GM19372 (cell line): ENCODE measurements at regions not wholly inside any gene's neighbourhood (a gene's known extent, or its start where the extent isn't known, plus 50 kb on each side); places are given as distances from the start of the nearest gene placed in this dataset.

Source experiments
- ATAC-seq: cut with Tn5 transposase; IDR thresholded peaks from one replicate; pipeline ENCODE4 v1.9.1; 2021; ENCODE audit warnings: mild to moderate bottlenecking, low read depth, moderate library complexity; ENCODE audit not compliant: unreplicated experiment

- no peak for ATAC-seq
Observed at GRCh38 chr4:163582703-163583102, 88.2 kb downstream of the TMA16 start.

- peak; percentile 51 for ATAC-seq
Observed at GRCh38 chr4:163587867-163588266, 93.4 kb downstream of the TMA16 start.

- ATAC-seq, result no peak
Observed at GRCh38 chr4:163588532-163588931, 94.0 kb downstream of the TMA16 start.

GRCh38 chr4:163590103-163590502 lies 95.6 kb downstream of the TMA16 start:
- peak; percentile 27 for ATAC-seq

GRCh38 chr4:163590619-163591264 lies 96.3 kb downstream of the TMA16 start:
- no peak for ATAC-seq

- peak; percentile 77 for ATAC-seq
Observed at GRCh38 chr4:163591614-163592020, 97.1 kb downstream of the TMA16 start.

- ATAC-seq, result no peak
Observed at GRCh38 chr4:163592212-163592611, 97.7 kb downstream of the TMA16 start.

- no peak for ATAC-seq
Observed at GRCh38 chr4:163595580-163595979, 101.1 kb downstream of the TMA16 start.

- ATAC-seq, result no peak
Observed at GRCh38 chr4:163598028-163598427, 103.5 kb downstream of the TMA16 start.

- no peak for ATAC-seq
Observed at GRCh38 chr4:163598489-163598888, 104.0 kb downstream of the TMA16 start.

- no peak for ATAC-seq
Observed at GRCh38 chr4:163600727-163601126, 106.2 kb downstream of the TMA16 start.

- ATAC-seq, result no peak
Observed at GRCh38 chr4:163603257-163603656, 108.8 kb downstream of the TMA16 start.

- no peak for ATAC-seq
Observed at GRCh38 chr4:163606896-163607691, 112.6 kb downstream of the TMA16 start.

GRCh38 chr4:163609019-163609418 lies 114.5 kb downstream of the TMA16 start:
- ATAC-seq, result no peak

GRCh38 chr4:163610648-163611047 lies 116.2 kb downstream of the TMA16 start:
- ATAC-seq, result no peak

- ATAC-seq, result no peak
Observed at GRCh38 chr4:163611182-163611581, 116.7 kb downstream of the TMA16 start.

- ATAC-seq, result no peak
Observed at GRCh38 chr4:163611784-163612445, 117.4 kb downstream of the TMA16 start.

- no peak for ATAC-seq
Observed at GRCh38 chr4:163612762-163613161, 118.3 kb downstream of the TMA16 start.

- no peak for ATAC-seq
Observed at GRCh38 chr4:163613383-163613782, 118.9 kb downstream of the TMA16 start.

GRCh38 chr4:163614866-163615265 lies 120.4 kb downstream of the TMA16 start:
- no peak for ATAC-seq

- ATAC-seq, result no peak
Observed at GRCh38 chr4:163618845-163619244, 124.4 kb downstream of the TMA16 start.
